ENCODE measurements at regions not wholly inside any gene's neighbourhood (a gene's known extent, or its start where the extent isn't known, plus 50 kb on each side); places are given as distances from the start of the nearest gene placed in this dataset.
"Not testable (repeated sequence)": the region's sequence is repeated elsewhere in the genome, so short reads cannot be mapped to it uniquely, and the experiment has no call there.

GRCh38 chr3:109809513-109809912, 472.2 kb upstream of the DPPA4 start:
- no peak for DNase-seq

GRCh38 chr3:109818081-109818480, 480.7 kb upstream of the DPPA4 start:
- no peak for DNase-seq

- DNase-seq, result no peak
These were observed 482.4 kb upstream of the DPPA4 start for GRCh38 chr3:109819734-109820133.

DNA sequence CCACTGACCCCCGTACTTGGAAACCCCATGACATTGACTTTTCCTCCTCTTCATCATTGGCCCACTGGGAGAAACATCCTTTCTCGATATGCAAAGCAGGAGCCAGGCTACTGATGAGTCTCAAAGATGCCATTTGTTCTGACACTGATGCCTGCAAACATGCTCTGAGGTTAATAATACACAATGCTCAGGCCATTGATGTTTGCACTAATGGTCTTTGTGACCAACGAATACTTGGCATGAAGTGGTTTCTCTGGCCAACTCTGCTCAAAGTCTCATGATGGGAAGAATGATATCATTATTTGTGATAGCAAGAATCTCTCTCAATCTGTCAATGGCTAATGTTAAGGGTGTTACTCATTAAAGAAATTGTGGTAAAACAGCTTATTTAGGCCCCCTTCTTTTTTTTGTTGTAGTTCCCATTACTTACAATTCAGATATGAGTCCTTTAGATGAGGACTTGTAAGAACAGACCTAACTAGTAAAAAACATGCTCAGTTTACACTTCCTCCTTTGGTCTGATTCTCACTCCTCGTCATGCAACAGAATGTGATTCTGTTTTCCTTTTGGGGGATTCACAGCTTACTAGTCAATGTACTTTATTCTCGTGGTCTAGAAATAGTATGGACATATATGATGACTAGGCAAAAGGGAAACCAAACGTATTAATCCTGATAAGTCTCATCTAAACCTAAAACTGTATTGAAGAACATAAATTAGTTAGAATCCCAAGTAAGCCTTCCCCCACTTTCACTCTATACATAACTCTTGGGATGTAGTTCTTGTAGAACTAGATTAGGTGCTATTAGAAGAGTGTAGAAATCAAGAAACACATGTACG, 488.8 kb upstream of the DPPA4 start:
- DNase-seq, result no peak

DNA sequence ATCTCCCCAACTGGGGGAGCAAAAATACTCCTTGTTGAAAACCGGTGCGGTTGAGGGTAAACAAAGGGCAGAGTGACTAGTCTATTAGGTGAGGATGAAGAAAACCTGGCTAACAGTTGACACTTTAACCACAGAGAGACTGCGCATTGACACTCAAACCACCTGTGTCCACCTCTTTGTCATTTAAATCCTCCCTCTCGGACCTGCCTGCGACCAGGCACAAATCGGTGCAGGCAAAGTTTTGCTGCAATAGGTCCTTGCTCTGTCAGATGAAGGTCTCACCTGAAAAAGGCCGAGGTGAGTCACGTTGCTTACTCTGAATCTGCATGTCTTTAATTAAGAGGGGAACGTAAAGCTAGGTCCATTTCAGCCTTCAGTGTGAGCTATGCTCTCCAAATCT, 494.1 kb upstream of the DPPA4 start:
- no peak for DNase-seq

DNA sequence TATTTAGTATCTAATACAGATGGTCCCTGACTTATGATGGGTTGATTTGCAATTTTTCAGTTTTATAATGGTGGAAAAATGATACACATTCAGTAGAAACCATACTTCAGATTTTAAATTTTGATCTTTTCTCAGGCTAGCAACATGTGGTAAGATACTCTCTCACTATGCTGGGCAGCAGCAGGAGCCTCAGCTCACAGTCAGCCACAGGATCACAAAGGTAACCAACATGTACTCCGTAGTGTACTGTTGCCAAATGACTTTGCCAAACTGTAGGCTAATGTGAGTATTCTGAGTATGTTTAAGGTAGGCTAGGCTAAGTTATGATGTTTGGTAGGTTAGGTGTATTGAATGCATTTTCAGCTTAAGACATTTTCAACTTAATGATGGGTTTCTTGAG, 498.6 kb upstream of the DPPA4 start:
- DNase-seq, result no peak

DNA sequence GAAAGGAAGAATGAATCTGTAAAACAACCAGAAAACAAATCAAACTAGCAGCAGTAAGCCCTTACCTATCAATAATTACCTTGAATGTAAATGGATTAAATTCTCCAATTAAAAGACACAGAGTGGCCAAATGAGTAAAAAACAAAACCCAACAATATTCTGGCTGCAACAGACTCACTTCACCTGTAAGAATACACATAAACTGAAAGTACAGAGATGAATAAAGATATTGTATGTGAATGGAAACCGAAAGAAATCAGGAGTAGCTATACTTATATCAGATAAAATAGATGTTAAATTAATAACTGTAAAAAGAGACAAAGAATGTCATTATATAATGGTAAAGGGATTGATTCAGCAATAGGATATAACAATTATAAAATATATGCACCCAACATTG, 514.5 kb upstream of the DPPA4 start:
- DNase-seq, result no peak

- no peak for DNase-seq
These were observed 514.9 kb upstream of the DPPA4 start for GRCh38 chr3:109852283-109852682.

DNA sequence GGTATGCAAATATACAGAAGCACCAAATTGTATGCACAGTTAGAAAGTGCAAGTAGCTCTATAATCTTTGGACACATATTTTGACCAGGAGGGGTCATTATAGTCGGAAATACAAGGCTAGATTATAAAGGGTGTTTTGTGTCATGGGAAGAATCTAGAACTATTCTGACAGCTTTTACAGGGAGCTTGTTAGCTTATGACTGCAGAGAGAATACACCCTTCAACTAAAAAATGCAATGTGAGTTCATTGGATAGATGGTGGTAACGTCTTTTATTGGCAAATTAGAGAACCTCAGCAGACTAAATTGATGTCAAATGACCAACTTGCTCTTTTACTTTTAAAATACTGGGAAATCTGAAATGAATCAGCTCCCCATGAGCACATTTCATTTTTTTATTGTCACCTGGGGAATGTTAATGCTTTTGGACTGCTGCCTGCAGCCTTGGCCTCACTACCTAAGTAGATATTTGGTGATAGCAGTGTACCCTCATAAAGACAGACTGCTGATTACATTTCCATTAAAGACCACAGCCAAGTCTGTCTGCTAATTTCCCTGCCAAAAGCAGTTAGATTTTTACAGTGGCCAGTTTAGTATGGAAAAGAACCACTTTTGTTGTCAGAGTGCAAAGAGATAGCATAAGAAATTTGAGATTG, 515.9 kb upstream of the DPPA4 start:
- no peak for DNase-seq

DNA sequence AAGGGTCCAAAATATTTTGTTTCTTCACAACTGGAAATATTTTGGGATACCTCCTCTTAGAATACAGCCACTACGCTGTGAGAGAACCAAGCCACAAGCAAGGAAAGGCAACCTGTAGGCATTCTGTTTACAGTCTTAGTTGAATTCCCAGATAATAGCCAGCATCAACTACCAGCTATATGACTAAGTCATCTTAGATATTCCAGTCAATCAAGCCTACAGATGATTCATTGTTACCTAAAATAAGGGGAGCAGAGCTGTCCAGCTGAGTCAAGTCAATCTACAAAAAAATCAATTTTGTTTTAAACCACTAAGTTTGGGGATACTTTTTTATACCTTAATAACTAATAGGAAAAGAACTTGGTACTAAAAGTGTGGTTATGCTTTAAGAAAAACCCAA, 526.4 kb upstream of the DPPA4 start:
- no peak for DNase-seq

GRCh38 chr3:109864452-109864851, 527.1 kb upstream of the DPPA4 start:
- DNase-seq, result no peak

- no peak for DNase-seq
These were observed 532.2 kb upstream of the DPPA4 start for GRCh38 chr3:109869586-109869985.

- no peak for DNase-seq
These were observed 537.8 kb upstream of the DPPA4 start for GRCh38 chr3:109874896-109875708.

- not testable (repeated sequence) for DNase-seq
These were observed 540.3 kb upstream of the DPPA4 start for GRCh38 chr3:109877616-109878015.

DNA sequence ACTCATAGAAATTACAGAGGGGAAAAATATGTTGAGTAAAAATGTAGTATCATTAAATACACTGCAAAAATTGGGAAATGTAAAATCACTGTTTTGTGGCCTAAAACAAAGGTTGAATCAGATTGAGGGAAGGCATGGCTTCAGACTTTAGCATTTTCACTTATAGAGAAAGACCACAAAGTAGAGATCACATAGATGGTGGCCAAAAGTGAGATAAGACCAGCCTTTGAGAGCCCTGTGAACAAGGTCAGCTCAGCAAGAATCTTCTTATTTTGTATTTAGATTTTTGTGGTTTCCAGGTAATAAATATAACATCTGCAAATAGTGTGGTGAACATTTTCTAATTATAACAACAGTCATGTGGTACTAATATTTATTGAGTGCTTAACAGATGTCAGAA, 544.8 kb upstream of the DPPA4 start:
- no peak for DNase-seq

GRCh38 chr3:109887293-109887692, 549.9 kb upstream of the DPPA4 start:
- no peak for DNase-seq

DNA sequence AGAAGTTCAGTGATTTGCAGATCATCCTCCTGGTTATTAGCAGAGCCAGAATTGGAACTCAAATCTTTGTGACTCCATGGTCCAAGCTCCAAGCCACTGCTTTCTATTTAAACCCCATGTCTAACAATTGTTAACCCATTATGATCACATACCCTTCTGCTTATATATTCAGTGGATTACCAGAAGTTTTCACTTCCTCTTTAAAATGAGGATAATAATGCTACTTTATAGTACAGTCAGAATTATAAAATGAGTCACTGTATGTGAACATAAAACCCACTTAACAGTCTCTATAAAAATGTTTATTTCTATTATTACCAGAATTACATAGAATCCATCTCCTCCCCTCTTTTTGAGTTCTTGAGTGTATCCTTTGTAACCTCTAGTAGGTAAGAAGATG, 550.7 kb upstream of the DPPA4 start:
- no peak for DNase-seq

DNA sequence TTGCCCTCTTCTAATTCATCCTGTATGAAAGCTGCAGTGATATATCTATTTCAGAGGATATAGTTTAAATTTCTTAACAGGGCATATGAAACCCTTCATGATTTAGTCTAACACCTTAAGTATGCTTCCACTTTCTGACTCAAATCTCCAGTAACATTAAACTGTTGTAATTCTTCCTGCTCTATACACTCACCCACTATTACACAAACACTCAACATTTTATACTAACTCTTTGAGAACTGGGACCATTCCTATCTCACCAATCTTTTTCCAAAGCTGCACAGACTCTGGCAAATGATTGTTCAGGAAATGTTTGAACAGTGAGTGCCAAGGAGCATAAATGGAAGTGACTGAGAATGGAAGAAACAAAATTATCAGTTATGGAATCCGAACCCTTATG, 560.4 kb upstream of the DPPA4 start:
- no peak for DNase-seq

GRCh38 chr3:109899925-109900324, 562.6 kb upstream of the DPPA4 start:
- DNase-seq, result no peak

- peak; percentile 78 for DNase-seq
These were observed 563.4 kb upstream of the DPPA4 start for GRCh38 chr3:109900783-109901182.

GRCh38 chr3:109902549-109902948, 565.2 kb upstream of the DPPA4 start:
- DNase-seq, result no peak

DNA sequence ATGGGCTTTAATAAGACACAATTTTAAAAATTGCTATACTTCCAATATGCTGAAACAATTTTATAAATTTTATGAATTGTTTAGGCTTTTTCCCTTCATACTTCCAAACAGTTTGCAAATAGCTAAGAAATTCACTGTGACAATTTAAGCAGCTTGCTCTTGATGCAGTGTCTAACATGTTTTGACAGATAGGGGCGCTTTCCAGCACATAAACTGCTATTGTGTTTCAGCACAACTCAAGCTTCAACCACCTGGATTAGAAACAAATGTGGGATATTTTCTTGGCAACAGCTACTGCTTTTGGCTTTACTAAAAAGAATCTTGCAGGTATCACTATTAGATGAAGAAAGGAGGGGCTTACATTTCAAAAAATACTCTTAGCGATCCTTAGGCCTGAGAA, 565.8 kb upstream of the DPPA4 start:
- DNase-seq, result no peak

GRCh38 chr3:109910772-109911171, 573.4 kb upstream of the DPPA4 start:
- DNase-seq, result no peak

- no peak for DNase-seq
These were observed 581.4 kb upstream of the DPPA4 start for GRCh38 chr3:109918740-109919139.
